OCI-LY7 (cell line): ENCODE measurements at regions not wholly inside any gene's neighbourhood (a gene's known extent, or its start where the extent isn't known, plus 50 kb on each side); places are given as distances from the start of the nearest gene placed in this dataset.

ENCODE experiments used
- BruUV-seq: library from RNA; stranded (reverse); fragments of 400-500 nt; replicated peaks from 2 replicates; lab custom pipeline; 2021; lab: Mats Ljungman, UMichigan
- CTCF ChIA-PET: fragments of 300-600 bp; sonication (Branson Sonifier 250); formaldehyde crosslinking; loops from one replicate; lab custom pipeline; 2022; ENCODE audit warnings: antibody characterized with exemption; ENCODE audit not compliant: unreplicated experiment; lab: Charles Lee
- POLR2A ChIA-PET: fragments of 300-600 bp; sonication (Branson Sonifier 250); formaldehyde crosslinking; loops from one replicate; lab custom pipeline; 2022; ENCODE audit warnings: antibody characterized with exemption; lab: Charles Lee
- DNase-seq: peaks from one replicate; pipeline ENCODE4 v3.0.0-alpha.2; 2015; ENCODE audit warnings: low spot score
- H2AFZ ChIP-seq: fragments of 200-600 bp; sonication (generic), shearing (Covaris generic); 2 replicates; pipeline ENCODE4 v1.6.1; 2014; ENCODE audit warnings: mild to moderate bottlenecking, antibody characterized with exemption, low read length, moderate library complexity
- H3K27ac ChIP-seq: fragments of 200-600 bp; sonication (generic); 2 replicates; pipeline ENCODE4 v1.5.1; 2014; ENCODE audit warnings: mixed run types, low read depth, mild to moderate bottlenecking, moderate library complexity, low read length, inconsistent platforms; ENCODE audit not compliant: poor library complexity, severe bottlenecking
- H3K36me3 ChIP-seq: fragments of 200-600 bp; sonication (generic); 2 replicates; pipeline ENCODE4 v1.6.1; 2014; ENCODE audit warnings: mild to moderate bottlenecking, antibody characterized with exemption, low read length, moderate library complexity, mixed read lengths; ENCODE audit not compliant: insufficient read depth
- H3K4me1 ChIP-seq: fragments of 200-600 bp; sonication (generic); 2 replicates; pipeline ENCODE4 v1.5.1; 2014; ENCODE audit warnings: mild to moderate bottlenecking, low read length; ENCODE audit not compliant: insufficient read depth, poor library complexity, severe bottlenecking
- H3K4me2 ChIP-seq: fragments of 200-600 bp; sonication (generic); 2 replicates; pipeline ENCODE4 v1.6.1; 2014; ENCODE audit warnings: mild to moderate bottlenecking, low read length
- H3K4me3 ChIP-seq: fragments of 200-600 bp; sonication (generic); 2 replicates; pipeline ENCODE4 v1.5.1; 2014; ENCODE audit warnings: mild to moderate bottlenecking, low read depth, low read length; ENCODE audit not compliant: poor library complexity, severe bottlenecking
- H3K79me2 ChIP-seq: fragments of 200-600 bp; sonication (generic); 2 replicates; pipeline ENCODE4 v1.6.1; 2016; ENCODE audit warnings: low read depth, mild to moderate bottlenecking, low read length, moderate library complexity, mixed read lengths; ENCODE audit not compliant: insufficient read depth
- H3K9me2 ChIP-seq: fragments of 200-600 bp; sonication (generic); 2 replicates; pipeline ENCODE4 v1.6.1; 2016; ENCODE audit warnings: mild to moderate bottlenecking, low read length, mixed read lengths; ENCODE audit not compliant: insufficient read depth
- H3K9me3 ChIP-seq: fragments of 200-600 bp; sonication (generic); 2 replicates; pipeline ENCODE4 v1.6.1; 2014; ENCODE audit warnings: mild to moderate bottlenecking, mixed run types, low read length, mixed read lengths
- H4K20me1 ChIP-seq: fragments of 200-600 bp; sonication (generic); 2 replicates; pipeline ENCODE4 v1.6.1; 2014; ENCODE audit warnings: mild to moderate bottlenecking, antibody characterized with exemption, low read length, moderate library complexity, mixed read lengths; ENCODE audit not compliant: insufficient read depth
- CTCF ChIP-seq: fragments of 200-600 bp; sonication (generic); conservative IDR thresholded peaks from 2 replicates; pipeline ENCODE4 v1.5.1; 2014; ENCODE audit warnings: mild to moderate bottlenecking, antibody characterized with exemption, low read length, moderate library complexity, mixed read lengths
- EZH2phosphoT487 ChIP-seq: fragments of 200-600 bp; sonication (generic); IDR thresholded peaks from 2 replicates; pipeline ENCODE4 v1.6.1; 2018; ENCODE audit warnings: low read depth, borderline replicate concordance, mild to moderate bottlenecking, mixed run types, antibody characterized with exemption, low read length, moderate library complexity, mixed read lengths
- intact Hi-C: fragments of 100-400 bp; cut with micrococcal nuclease; formaldehyde crosslinking; loops from one replicate; pipeline ENCODE4 v1.10.0; 2022; ENCODE audit not compliant: unreplicated experiment

GRCh38 chr20:39904476-39905112 lies 784.4 kb downstream of the MAFB start:
- DNase-seq = no peak
- POLR2A ChIA-PET = no interaction called here
- no peak overlapping the region for H3K4me3 ChIP-seq
- no peaks in the 10 kb centered on the region for H3K9me2 ChIP-seq
- no TSS peak for BruUV-seq
- no peaks in the 10 kb centered on the region for H3K36me3 ChIP-seq
- intact Hi-C loops = no loop called here
- no peak overlapping the region for H3K4me2 ChIP-seq
- no peak overlapping the region for H3K27ac ChIP-seq
- no peaks in the 10 kb centered on the region for H3K9me3 ChIP-seq
- H3K79me2 ChIP-seq = no peaks in the 10 kb centered on the region
- H3K4me1 ChIP-seq = no peaks in the 10 kb centered on the region
- TF ChIP-seq CTCF (no peak), EZH2phosphoT487 (no peak)
- no peak overlapping the region for H2AFZ ChIP-seq
- no peaks in the 10 kb centered on the region for H4K20me1 ChIP-seq
- CTCF ChIA-PET = no interaction called here

- Histone ChIP-seq H3K79me2 (no peaks in the 10 kb centered on the region), H2AFZ (no peak overlapping the region), H3K27ac (no peak overlapping the region), H3K4me2 (no peak overlapping the region), H4K20me1 (no peaks in the 10 kb centered on the region), H3K4me1 (no peaks in the 10 kb centered on the region), H3K9me3 (no peaks in the 10 kb centered on the region), H3K36me3 (no peaks in the 10 kb centered on the region), H3K9me2 (no peaks in the 10 kb centered on the region), H3K4me3 (no peak overlapping the region)
- intact Hi-C loops = no loop called here
- BruUV-seq = no TSS peak
- POLR2A ChIA-PET = no interaction called here
- no peak for DNase-seq
- TF ChIP-seq CTCF (no peak), EZH2phosphoT487 (no peak)
- CTCF ChIA-PET = no interaction called here
Observed at GRCh38 chr20:39903806-39904465, 785.1 kb downstream of the MAFB start.

- H3K9me2 ChIP-seq = no peaks in the 10 kb centered on the region
- CTCF ChIA-PET = no interaction called here
- no peak for DNase-seq
- no peak overlapping the region for H3K27ac ChIP-seq
- POLR2A ChIA-PET = no interaction called here
- no peaks in the 10 kb centered on the region for H3K79me2 ChIP-seq
- H3K4me3 ChIP-seq = no peak overlapping the region
- BruUV-seq = no TSS peak
- no peaks in the 10 kb centered on the region for H3K4me1 ChIP-seq
- H4K20me1 ChIP-seq = no peaks in the 10 kb centered on the region
- H2AFZ ChIP-seq = no peak overlapping the region
- H3K36me3 ChIP-seq = no peaks in the 10 kb centered on the region
- TF ChIP-seq CTCF (no peak), EZH2phosphoT487 (no peak)
- no peak overlapping the region for H3K4me2 ChIP-seq
- no peaks in the 10 kb centered on the region for H3K9me3 ChIP-seq
- intact Hi-C loops = no loop called here
Observed at GRCh38 chr20:39899881-39900280, 789.2 kb downstream of the MAFB start.
